Tibial artery (tissue), 4 donors: ENCODE measurements at regions not wholly inside any gene's neighbourhood (a gene's known extent, or its start where the extent isn't known, plus 50 kb on each side); places are given as distances from the start of the nearest gene placed in this dataset.

Source experiments
- DNase-seq, 2 donors: peaks; one replicate each; pipeline ENCODE4 v3.0.0-alpha.2; 2019
- H3K27ac ChIP-seq, 2 donors: fragments of 200-600 bp; sonication (generic) in 1 of 2; 1 replicate in 1 of 2; 2 replicates in 1 of 2; pipeline ENCODE4 v1.5.1; 2018 to 2019; ENCODE audit warnings: mild to moderate bottlenecking in 1 of 2
- H3K27me3 ChIP-seq, 2 donors: fragments of 200-600 bp; sonication (generic) in 1 of 2; one replicate each; pipeline versions ENCODE4 v1.5.1 to v1.6.0; 2016 to 2019
- H3K36me3 ChIP-seq, 3 donors: fragments of 200-600 bp; sonication (generic) in 2 of 3; one replicate each; pipeline ENCODE4 v1.5.1; 2016 to 2019; ENCODE audit warnings: mild to moderate bottlenecking in 2 of 3
- H3K4me1 ChIP-seq, 4 donors: fragments of 200-600 bp; sonication (generic) in 2 of 4; 1 replicate in 3 of 4; 2 replicates in 1 of 4; pipeline ENCODE4 v1.5.1; 2016 to 2019
- H3K4me3 ChIP-seq, 2 donors: fragments of 200-600 bp; sonication (generic) in 1 of 2; 1 replicate in 1 of 2; 2 replicates in 1 of 2; pipeline ENCODE4 v1.5.1; 2018 to 2019; ENCODE audit warnings: mild to moderate bottlenecking in 2 of 2
- H3K9me3 ChIP-seq, 3 donors: fragments of 200-600 bp; sonication (generic) in 1 of 3; one replicate each; pipeline ENCODE4 v1.5.1; 2016 to 2019
- CTCF ChIP-seq, 2 experiments: fragments of 200-600 bp in 1 of 2; fragments of 450-650 bp in 1 of 2; IDR thresholded peaks; one replicate each; pipeline ENCODE4 v1.5.1; 2017 to 2019; ENCODE audit warnings: antibody characterized with exemption in 2 of 2, mild to moderate bottlenecking in 1 of 2, moderate library complexity in 1 of 2
- intact Hi-C: fragments of 100-400 bp; cut with DNase I; formaldehyde crosslinking; loops from one replicate; pipeline ENCODE4 v1.15.0; 2023; ENCODE audit warnings: low total_unique reads

GRCh38 chr10:118216020-118216419 lies 126.1 kb downstream of the FAM204A start:
- Histone ChIP-seq H3K27me3 (no peaks in the 10 kb centered on the region), H3K9me3 (no peaks in the 10 kb centered on the region), H3K4me1 (no peaks in the 10 kb centered on the region), H3K36me3 (no peaks in the 10 kb centered on the region), H3K4me3 (no peak overlapping the region), H3K27ac (no peak overlapping the region)
- intact Hi-C loops = no loop called here
- TF ChIP-seq CTCF (IDR thresholded peaks at IDR 0.05) = no peak
- DNase-seq = no peak

DNA sequence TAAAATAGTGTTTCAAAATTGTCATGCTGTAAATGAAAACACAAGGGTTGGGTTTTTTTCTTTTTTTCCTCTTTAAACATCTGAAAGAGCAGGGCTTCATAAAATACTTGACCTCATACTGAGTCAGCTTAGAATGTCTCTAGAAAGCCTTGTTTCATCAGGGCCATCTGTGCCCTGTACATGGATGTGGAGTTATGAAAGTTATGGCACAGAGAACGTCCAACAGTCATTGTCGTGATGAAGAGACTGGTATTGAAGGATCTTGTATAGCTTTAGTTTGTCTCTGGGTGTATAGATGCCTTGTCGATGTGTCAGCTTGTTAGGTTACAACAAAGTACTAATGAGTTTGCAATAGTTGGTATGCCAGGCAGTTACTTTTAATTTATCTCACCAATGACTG lies 127.3 kb downstream of the FAM204A start:
- no peaks in the 10 kb centered on the region for H3K4me1 ChIP-seq
- H3K27me3 ChIP-seq = no peaks in the 10 kb centered on the region
- TF ChIP-seq CTCF (IDR thresholded peaks at IDR 0.05) = no peak
- H3K27ac ChIP-seq = no peak overlapping the region
- intact Hi-C loops = no loop called here
- H3K36me3 ChIP-seq = no peaks in the 10 kb centered on the region
- no peaks in the 10 kb centered on the region for H3K9me3 ChIP-seq
- DNase-seq = no peak
- H3K4me3 ChIP-seq = no peak overlapping the region

- DNase-seq = no peak
- H3K9me3 ChIP-seq = no peaks in the 10 kb centered on the region
- H3K36me3 ChIP-seq = no peaks in the 10 kb centered on the region
- intact Hi-C loops = no loop called here
- no peak overlapping the region for H3K27ac ChIP-seq
- no peaks in the 10 kb centered on the region for H3K4me1 ChIP-seq
- TF ChIP-seq CTCF (IDR thresholded peaks at IDR 0.05) = no peak
- H3K4me3 ChIP-seq = no peak overlapping the region
- no peaks in the 10 kb centered on the region for H3K27me3 ChIP-seq
These were observed 128.7 kb downstream of the FAM204A start for GRCh38 chr10:118213436-118213835.

DNA sequence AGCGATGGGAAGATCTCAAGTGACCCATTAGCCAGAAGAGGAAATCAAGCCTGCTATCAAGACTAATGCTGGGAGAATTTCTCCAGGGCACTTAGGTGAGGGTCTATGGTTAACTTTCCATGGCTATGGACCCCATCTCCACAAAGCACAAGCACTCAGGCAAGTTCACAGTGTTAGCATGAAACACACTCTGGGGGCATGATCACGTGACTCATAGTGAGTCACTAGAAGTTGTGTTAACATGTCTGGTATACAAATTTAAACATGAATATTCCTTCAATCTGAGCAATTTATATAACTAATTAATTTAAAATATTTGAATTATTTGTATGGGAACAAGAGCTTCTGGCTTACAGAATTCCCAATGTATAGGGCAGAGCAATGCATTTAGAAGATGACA lies 131.8 kb downstream of the FAM204A start:
- Histone ChIP-seq H3K27me3 (no peaks in the 10 kb centered on the region), H3K27ac (no peak overlapping the region), H3K4me1 (no peaks in the 10 kb centered on the region), H3K36me3 (no peaks in the 10 kb centered on the region), H3K9me3 (no peaks in the 10 kb centered on the region), H3K4me3 (no peak overlapping the region)
- intact Hi-C loops = no loop called here
- no peak for TF ChIP-seq CTCF (IDR thresholded peaks at IDR 0.05)
- no peak for DNase-seq

- no peak overlapping the region for H3K27ac ChIP-seq
- H3K27me3 ChIP-seq = no peaks in the 10 kb centered on the region
- no peak overlapping the region for H3K4me3 ChIP-seq
- H3K36me3 ChIP-seq = no peaks in the 10 kb centered on the region
- TF ChIP-seq CTCF (IDR thresholded peaks at IDR 0.05) = no peak
- H3K4me1 ChIP-seq = no peaks in the 10 kb centered on the region
- DNase-seq = no peak
- H3K9me3 ChIP-seq = no peaks in the 10 kb centered on the region
- intact Hi-C loops = no loop called here
These were observed 132.9 kb downstream of the FAM204A start for GRCh38 chr10:118209215-118209614.

- Histone ChIP-seq H3K27ac (no peak overlapping the region), H3K4me3 (no peak overlapping the region), H3K4me1 (no peaks in the 10 kb centered on the region), H3K9me3 (no peaks in the 10 kb centered on the region), H3K36me3 (no peaks in the 10 kb centered on the region), H3K27me3 (no peaks in the 10 kb centered on the region)
- DNase-seq = no peak
- TF ChIP-seq CTCF (IDR thresholded peaks at IDR 0.05) = no peak
- intact Hi-C loops = no loop called here
These were observed 134.6 kb downstream of the FAM204A start for GRCh38 chr10:118207470-118208007.
